Adrenal gland (tissue), 5 donors: ENCODE measurements at regions not wholly inside any gene's neighbourhood (a gene's known extent, or its start where the extent isn't known, plus 50 kb on each side); places are given as distances from the start of the nearest gene placed in this dataset.

Experiments
- POLR2A ChIP-seq, 2 donors: fragments of 450-650 bp; IDR thresholded peaks; one replicate each; pipeline ENCODE4 v1.6.1; 2017; ENCODE audit warnings: antibody characterized with exemption in 2 of 2, mild to moderate bottlenecking in 2 of 2, moderate library complexity in 1 of 2
- TF ChIP-seq, protein P1 (sequence below), 6 experiments: fragments of 450-650 bp in 4 of 6; fragments of 200-600 bp in 2 of 6; sonication (generic) in 1 of 6; IDR thresholded peaks; 1 replicate in 5 of 6; 2 replicates in 1 of 6; pipeline versions ENCODE4 v1.5.1 to v1.8.0; 2016 to 2021; ENCODE audit warnings: antibody characterized with exemption in 6 of 6, mild to moderate bottlenecking in 2 of 6, moderate library complexity in 1 of 6
- donor health status: DM: no; HTN: no; CAD: no.

DNA sequence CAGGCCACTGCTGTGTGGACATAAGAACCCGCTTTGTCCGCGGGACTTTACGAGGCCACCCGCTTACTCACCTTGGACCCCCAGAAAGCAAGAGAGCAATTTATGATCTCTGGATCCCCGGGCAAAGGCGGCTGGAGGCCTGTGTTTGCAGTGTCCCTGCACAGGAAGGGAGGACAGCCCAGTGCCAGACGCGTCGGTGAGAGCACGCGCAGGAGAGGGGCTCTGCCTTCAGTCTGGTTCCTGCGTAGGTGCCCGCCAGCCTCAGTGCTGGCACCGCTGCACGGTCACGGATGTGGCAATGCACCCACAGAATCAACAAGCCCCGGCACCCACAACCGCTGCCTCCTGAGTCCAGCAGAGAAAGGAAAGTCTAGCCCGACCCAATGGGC is 248.4 kb downstream of the C16orf95 start:
- TF ChIP-seq, protein P1, sequence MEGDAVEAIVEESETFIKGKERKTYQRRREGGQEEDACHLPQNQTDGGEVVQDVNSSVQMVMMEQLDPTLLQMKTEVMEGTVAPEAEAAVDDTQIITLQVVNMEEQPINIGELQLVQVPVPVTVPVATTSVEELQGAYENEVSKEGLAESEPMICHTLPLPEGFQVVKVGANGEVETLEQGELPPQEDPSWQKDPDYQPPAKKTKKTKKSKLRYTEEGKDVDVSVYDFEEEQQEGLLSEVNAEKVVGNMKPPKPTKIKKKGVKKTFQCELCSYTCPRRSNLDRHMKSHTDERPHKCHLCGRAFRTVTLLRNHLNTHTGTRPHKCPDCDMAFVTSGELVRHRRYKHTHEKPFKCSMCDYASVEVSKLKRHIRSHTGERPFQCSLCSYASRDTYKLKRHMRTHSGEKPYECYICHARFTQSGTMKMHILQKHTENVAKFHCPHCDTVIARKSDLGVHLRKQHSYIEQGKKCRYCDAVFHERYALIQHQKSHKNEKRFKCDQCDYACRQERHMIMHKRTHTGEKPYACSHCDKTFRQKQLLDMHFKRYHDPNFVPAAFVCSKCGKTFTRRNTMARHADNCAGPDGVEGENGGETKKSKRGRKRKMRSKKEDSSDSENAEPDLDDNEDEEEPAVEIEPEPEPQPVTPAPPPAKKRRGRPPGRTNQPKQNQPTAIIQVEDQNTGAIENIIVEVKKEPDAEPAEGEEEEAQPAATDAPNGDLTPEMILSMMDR (IDR thresholded peaks at IDR 0.05) = no peak
- no peak for TF ChIP-seq POLR2A (IDR thresholded peaks at IDR 0.05)
